Erythroblast (primary cell): ENCODE measurements at regions not wholly inside any gene's neighbourhood (a gene's known extent, or its start where the extent isn't known, plus 50 kb on each side); places are given as distances from the start of the nearest gene placed in this dataset.

Source experiments
- GATA1 ChIP-seq: IDR thresholded peaks from 2 replicates; pipeline ENCODE4 v1.6.1; 2011; ENCODE audit warnings: low read depth, mild to moderate bottlenecking, control low read depth, low read length, moderate library complexity
- POLR2A ChIP-seq: IDR thresholded peaks from 2 replicates; pipeline ENCODE4 v1.6.1; 2011; ENCODE audit warnings: mild to moderate bottlenecking, low read length

- TF ChIP-seq POLR2A, result no peak
- no peak for TF ChIP-seq GATA1
Measured at GRCh38 chr4:22237846-22238494, 277.9 kb downstream of the ADGRA3 start.
